SH-SY5Y (cell line): ENCODE measurements at regions not wholly inside any gene's neighbourhood (a gene's known extent, or its start where the extent isn't known, plus 50 kb on each side); places are given as distances from the start of the nearest gene placed in this dataset.

Source experiments
- GATA2 ChIP-seq: IDR thresholded peaks from 2 replicates; pipeline ENCODE4 v1.6.1; 2011; ENCODE audit warnings: mild to moderate bottlenecking, low read depth, low read length
- GATA3 ChIP-seq: IDR thresholded peaks from 2 replicates; pipeline ENCODE4 v1.6.1; 2011; ENCODE audit warnings: low read depth, mild to moderate bottlenecking, low read length, moderate library complexity

DNA sequence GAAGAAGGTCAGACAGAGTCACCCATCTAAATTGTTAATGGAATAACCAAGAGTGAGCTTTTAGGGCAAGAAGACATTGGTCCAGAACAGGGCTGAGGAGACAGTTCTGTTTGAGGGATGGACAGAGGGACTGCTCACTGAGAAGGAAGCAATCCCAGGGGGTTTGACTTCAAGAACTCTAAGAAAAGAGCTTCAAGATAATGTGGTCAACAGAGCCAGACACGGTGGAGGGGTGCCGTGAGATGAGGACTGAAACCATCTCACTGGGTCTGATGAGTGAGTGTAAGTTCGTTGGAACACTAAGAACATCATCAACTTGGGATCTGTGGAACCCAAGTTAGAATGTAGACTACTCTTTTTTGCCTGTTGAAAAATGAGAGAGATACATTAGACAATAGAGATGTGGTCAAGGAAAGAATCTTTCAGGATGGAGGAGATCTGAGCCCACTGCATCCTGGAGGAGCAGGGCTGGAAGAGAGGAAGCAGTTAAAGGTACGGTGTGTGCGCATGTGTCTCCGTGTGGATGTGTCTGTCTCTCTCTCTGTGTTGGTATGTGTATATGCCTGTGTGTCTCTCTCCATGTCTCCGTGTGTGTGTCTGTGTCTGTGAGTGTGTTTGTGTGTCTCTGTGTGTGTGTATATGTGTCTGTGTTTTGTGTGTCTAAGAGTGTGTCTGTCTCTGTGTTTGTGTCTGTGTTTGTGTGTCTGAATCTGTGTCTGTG is 172.1 kb downstream of the MYCN start:
- TF ChIP-seq GATA2, result no peak
- TF ChIP-seq GATA3, result no peak

GRCh38 chr2:16111838-16112210 is 171.5 kb downstream of the MYCN start:
- no peak for TF ChIP-seq GATA3
- no peak for TF ChIP-seq GATA2

- TF ChIP-seq GATA2, result no peak
- no peak for TF ChIP-seq GATA3
Measured at GRCh38 chr2:16109821-16110310, 169.5 kb downstream of the MYCN start.

DNA sequence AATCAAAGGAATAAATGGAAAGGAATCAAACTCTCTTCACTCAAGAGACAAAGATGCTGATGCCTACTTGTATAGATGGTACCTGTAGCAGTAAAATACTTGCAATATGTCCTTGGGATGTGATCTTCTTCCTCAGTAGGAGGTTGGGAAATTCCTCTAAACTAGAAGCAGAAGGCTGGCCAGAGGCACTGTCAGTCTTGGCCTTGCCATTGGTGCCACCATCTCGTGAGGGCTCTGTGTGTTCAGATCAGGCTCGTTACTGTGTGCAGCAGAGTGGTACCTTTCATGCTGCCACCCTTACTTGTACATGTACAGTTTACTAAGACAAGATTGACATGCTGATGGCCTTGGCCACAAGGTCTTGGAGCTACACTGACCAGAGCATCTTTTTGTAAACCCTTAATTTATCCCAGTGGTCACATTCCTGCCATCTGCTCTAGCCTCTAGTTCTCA is 169.0 kb downstream of the MYCN start:
- TF ChIP-seq GATA2 (no peak), GATA3 (no peak)

GRCh38 chr2:16107246-16107645 is 166.9 kb downstream of the MYCN start:
- TF ChIP-seq GATA2, result no peak
- TF ChIP-seq GATA3, result no peak

- TF ChIP-seq GATA3 (no peak), GATA2 (no peak)
Measured at GRCh38 chr2:16106619-16107018, 166.3 kb downstream of the MYCN start.

- TF ChIP-seq GATA3 (no peak), GATA2 (no peak)
Measured at GRCh38 chr2:16105669-16106281, 165.4 kb downstream of the MYCN start.

DNA sequence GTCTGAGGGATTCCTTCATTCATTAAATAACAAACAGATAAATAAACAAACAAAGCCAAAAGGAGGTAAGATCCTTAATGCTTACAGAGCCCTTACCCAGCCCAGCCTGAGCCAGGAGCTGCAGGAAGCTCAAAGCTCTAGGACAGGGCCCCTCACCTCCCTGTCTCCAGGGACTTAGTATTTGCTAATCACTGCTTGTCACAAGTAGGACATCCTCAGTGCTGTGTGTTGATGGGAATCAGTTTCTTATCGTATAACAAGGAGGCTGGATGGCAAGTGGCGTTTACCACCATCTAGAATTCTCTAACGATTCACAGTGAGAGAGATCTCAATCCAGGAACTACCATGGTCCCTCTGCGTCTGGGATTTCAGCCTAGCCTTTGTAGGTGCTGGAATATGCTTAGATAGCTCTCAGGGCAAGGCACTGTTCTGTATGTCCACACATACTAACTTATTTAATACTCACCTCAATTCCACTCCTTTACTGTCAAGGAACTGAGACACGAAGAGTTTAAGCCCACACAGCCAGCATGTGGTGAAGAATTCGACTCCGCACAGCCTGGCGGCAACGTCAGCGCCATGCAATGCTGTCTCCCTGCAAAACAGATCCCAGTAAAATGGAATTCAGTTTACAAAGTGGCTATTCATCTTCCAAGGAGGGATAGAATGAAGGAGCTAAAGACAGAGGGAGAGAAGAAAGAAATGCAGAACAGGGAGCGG is 164.8 kb downstream of the MYCN start:
- no peak for TF ChIP-seq GATA3
- no peak for TF ChIP-seq GATA2

GRCh38 chr2:16104315-16104948 is 164.1 kb downstream of the MYCN start:
- TF ChIP-seq GATA3 (no peak), GATA2 (no peak)

GRCh38 chr2:16103614-16104314 is 163.4 kb downstream of the MYCN start:
- TF ChIP-seq GATA2 (no peak), GATA3 (no peak)

DNA sequence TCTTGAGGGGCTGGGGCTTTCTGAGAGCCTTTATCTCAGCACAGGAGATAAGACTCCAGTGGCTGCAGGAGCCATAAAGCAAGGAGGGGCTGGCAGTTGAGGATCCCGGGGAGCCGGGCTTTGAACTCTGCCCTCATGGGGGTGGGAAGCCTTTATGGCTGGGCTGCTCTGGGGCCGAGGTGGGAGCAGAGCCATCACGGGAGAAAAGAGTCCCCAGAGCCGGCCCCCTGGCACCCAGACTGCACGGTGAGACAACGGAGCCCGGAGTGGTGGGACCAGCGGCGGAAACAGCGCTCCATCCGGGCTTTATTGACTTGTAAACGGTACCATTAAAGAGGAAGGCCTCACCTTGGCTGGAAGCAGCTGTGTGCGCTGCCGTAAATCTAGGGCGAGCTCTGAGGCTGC is 162.6 kb downstream of the MYCN start:
- no peak for TF ChIP-seq GATA3
- no peak for TF ChIP-seq GATA2

- TF ChIP-seq GATA2, result no peak
- TF ChIP-seq GATA3, result no peak
Measured at GRCh38 chr2:16102358-16102975, 162.1 kb downstream of the MYCN start.

DNA sequence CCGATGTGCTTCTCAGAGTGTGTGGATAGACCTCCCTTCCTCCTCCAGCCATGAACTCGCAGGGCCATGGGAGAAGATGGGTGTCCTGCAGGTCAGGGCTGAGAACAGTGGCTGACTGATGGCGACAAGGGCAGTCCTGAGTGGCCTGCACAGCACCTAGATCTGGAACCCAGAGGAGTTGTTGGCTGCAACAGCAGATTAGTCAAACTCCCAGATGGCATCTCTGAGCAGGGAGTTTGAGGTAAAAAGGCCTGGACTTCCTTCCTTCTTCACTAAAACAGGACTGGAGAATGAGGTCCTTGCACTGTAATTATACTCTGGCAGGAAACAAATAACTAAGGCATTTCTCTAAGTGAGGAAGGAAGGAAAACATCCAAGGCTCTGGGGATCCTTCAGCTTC is 160.8 kb downstream of the MYCN start:
- TF ChIP-seq GATA2, result no peak
- no peak for TF ChIP-seq GATA3

GRCh38 chr2:16100006-16100405 is 159.7 kb downstream of the MYCN start:
- TF ChIP-seq GATA2, result no peak
- TF ChIP-seq GATA3, result no peak
